ENCODE measurements at regions not wholly inside any gene's neighbourhood (a gene's known extent, or its start where the extent isn't known, plus 50 kb on each side); places are given as distances from the start of the nearest gene placed in this dataset.
"Not testable (repeated sequence)": the region's sequence is repeated elsewhere in the genome, so short reads cannot be mapped to it uniquely, and the experiment has no call there.

DNA sequence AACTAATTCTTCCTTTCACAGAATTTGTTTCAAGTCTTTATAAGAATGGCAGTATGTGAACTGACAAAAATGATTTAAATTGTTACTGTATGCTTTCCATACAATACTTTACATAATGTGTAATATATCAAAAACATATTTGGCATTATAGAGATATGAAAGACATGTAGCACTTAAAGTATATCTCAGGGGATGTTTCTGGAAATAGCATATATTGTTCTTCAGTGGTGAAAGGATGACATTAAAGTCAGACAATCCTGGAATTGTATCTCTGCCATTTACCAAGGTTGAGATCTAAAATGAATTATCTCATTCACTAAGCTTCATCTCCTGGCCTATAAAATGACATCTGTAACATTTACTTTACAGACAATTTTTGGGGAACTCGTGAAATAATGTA is 358.4 kb upstream of the EPHA5 start:
- H3K4me3 ChIP-seq (ENCODE audit: low read depth, low read length), result no peak overlapping the region
- TF ChIP-seq, protein P1, sequence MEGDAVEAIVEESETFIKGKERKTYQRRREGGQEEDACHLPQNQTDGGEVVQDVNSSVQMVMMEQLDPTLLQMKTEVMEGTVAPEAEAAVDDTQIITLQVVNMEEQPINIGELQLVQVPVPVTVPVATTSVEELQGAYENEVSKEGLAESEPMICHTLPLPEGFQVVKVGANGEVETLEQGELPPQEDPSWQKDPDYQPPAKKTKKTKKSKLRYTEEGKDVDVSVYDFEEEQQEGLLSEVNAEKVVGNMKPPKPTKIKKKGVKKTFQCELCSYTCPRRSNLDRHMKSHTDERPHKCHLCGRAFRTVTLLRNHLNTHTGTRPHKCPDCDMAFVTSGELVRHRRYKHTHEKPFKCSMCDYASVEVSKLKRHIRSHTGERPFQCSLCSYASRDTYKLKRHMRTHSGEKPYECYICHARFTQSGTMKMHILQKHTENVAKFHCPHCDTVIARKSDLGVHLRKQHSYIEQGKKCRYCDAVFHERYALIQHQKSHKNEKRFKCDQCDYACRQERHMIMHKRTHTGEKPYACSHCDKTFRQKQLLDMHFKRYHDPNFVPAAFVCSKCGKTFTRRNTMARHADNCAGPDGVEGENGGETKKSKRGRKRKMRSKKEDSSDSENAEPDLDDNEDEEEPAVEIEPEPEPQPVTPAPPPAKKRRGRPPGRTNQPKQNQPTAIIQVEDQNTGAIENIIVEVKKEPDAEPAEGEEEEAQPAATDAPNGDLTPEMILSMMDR (IDR thresholded peaks at IDR 0.05; ENCODE audit: borderline replicate concordance, insufficient read depth, low read depth, low read length), result no peak

DNA sequence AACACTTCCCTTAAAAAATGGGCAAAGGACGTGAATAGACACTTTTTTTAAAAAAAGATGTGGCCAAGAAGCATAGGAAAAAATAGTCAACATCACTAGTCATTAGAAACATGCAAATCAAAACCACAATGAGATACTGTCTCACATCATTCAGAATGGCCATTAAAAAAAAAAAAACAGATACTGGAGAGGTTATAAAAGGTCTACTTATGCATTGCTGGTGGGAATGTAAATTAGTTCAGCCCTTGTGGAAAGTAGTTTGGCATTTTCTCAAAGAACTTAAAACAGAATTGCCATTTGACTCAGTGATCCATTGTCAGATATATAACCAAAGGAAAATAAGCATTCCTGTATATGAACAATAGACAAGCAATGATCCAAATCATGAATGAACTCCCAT is 352.8 kb upstream of the EPHA5 start:
- TF ChIP-seq, protein P1 (IDR thresholded peaks at IDR 0.05; ENCODE audit: borderline replicate concordance, insufficient read depth, low read depth, low read length), result no peak
- H3K4me3 ChIP-seq (ENCODE audit: low read depth, low read length), result no peak overlapping the region

DNA sequence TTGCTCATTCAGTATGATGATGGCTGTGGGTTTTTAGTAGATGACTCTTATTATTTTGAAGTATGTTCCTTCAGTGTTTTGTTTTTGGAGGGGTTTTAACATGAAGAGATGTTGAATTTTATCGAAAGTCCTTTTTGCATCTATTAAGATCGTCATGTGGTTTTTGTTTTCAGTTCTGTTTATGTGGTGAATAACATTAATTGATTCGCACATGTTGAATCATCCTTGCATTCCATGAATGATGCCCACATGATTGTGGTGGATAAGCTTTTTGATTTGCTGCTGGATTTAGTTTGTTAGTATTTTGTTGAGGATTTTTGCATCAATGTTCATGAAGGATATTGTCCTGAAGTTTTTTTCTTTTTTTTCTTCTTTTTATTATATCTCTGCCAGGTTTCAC is 347.4 kb upstream of the EPHA5 start:
- TF ChIP-seq, protein P1 (IDR thresholded peaks at IDR 0.05; ENCODE audit: borderline replicate concordance, insufficient read depth, low read depth, low read length), result no peak
- H3K4me3 ChIP-seq (ENCODE audit: low read depth, low read length), result no peak overlapping the region

DNA sequence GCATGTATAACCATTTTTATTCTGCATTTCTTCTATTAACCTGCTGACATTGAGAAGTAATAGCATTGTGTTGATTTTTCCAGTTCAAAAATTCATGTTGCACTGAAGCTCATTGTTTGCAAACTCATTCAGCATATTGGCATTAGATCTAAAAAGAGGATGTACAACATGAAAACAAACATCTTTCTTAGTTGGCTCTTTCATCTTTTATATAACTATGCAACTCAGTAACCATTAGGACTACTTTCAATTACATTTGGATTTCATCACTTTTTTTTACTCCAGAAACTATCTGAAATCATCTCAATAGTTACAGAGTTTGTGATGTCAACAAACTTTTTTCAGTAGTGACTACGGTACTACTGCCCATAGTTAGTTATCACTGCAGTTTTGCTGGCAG is 346.0 kb upstream of the EPHA5 start:
- H3K4me3 ChIP-seq (ENCODE audit: low read depth, low read length), result no peak overlapping the region
- TF ChIP-seq, protein P1 (IDR thresholded peaks at IDR 0.05; ENCODE audit: borderline replicate concordance, insufficient read depth, low read depth, low read length), result no peak

DNA sequence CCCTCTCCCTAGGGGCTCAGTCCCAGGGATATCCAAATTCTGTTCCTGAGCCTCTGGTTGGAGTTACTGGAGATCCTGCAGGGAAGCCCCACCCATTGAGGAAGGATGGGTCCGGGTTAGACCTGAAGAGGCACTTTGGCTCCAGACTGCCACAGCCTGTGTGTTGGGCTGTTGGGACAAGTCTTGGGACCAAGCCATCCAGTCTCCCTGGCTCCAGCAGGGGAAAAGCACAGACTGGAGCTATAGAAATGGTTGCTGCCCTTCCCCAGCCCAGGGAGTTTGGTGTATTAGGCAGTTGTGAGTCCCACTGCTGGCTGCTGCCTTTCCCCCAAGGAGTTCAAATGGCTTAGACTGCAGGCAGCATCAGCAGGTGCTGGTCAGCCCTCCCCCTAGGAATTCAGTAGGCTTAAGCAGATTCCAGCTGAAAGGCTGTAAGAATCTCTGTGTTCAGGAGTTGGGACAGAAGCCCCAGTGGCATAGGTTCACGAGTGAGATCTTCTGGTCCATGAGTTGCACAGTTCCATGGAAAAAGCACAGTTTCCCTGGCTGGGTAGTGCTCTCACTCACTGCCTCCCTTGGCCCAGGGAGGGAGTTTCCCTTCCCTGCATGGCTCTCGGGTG is 344.0 kb upstream of the EPHA5 start:
- H3K4me3 ChIP-seq (ENCODE audit: low read depth, low read length), result no peak overlapping the region
- TF ChIP-seq, protein P1 (IDR thresholded peaks at IDR 0.05; ENCODE audit: borderline replicate concordance, insufficient read depth, low read depth, low read length), result no peak

DNA sequence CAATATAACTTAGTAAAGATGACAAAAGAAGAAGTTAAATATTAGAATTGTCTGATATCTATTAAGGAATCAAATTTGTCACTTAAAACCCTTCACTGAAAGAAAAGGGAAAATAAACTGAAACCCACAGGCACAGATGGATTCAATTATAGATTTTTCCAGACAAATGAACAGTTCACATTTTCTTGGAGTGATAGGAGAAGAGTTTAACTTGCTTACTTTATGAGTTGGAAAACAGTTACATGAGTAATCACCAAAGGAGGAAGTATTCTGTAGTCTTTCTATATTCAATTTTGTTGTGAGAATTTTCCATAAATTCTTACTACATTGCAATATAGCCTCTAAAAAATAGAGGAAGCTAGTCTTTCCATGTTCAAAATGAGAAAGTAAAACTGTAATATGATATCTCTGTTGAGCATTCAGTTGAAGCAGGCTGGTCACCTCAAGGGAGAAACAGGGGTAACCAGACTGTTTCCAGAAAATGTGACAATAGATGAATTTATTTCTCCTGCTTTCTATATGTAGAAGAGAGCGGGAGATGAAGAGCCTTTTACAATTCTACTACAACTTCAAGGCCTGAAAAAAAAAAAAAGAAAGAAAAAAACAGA is 330.3 kb upstream of the EPHA5 start:
- no peak overlapping the region for H3K4me3 ChIP-seq (ENCODE audit: low read depth, low read length)
- TF ChIP-seq, protein P1 (IDR thresholded peaks at IDR 0.05; ENCODE audit: borderline replicate concordance, insufficient read depth, low read depth, low read length), result no peak

GRCh38 chr4:65999518-65999871 is 329.2 kb upstream of the EPHA5 start:
- H3K4me3 ChIP-seq (ENCODE audit: low read depth, low read length), result no peak overlapping the region

DNA sequence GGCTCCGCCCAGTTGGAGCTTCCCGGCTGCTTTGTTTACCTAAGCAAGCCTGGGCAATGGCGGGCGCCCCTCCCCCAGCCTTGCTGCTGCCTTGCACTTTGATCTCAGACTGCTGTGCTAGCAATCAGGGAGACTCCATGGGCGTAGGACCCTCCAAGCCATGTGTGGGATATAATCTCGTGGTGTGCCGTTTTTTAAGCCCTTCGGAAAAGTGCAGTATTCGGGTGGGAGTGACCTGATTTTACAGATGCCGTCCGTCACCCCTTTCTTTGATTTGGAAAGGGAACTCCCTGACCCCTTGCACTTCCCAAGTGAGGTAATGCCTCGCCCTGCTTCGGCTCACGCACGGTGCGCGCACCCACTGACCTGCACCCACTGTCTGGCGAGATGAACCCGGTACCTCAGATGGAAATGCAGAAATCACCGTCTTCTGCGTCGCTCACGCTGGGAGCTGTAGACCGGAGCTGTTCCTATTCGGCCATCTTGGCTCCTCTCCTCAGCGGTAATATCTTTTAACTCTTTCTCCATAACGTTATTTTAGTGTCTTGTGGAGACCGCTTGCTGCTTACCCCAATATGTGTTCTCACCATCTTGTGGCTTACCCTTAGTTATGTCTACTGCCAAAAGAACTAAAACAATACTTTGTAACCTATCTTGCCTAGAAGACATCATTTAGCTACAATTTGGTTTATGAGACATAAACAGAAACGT is 328.7 kb upstream of the EPHA5 start:
- H3K4me3 ChIP-seq (ENCODE audit: low read depth, low read length), result not testable (repeated sequence)

More at GRCh38 chr4:65999518-65999871, 329.2 kb upstream of the EPHA5 start:
- TF ChIP-seq, protein P1 (IDR thresholded peaks at IDR 0.05; ENCODE audit: borderline replicate concordance, insufficient read depth, low read depth, low read length), result no peak
